Aorta (tissue), 5 donors: ENCODE measurements at regions not wholly inside any gene's neighbourhood (a gene's known extent, or its start where the extent isn't known, plus 50 kb on each side); places are given as distances from the start of the nearest gene placed in this dataset.
A peak's percentile ranks its signal among the peaks of the same experiment; 100 is the strongest.

ENCODE experiments used
- ATAC-seq: fragments of 200-7000 bp; cut with Tn5 transposase; one replicate; pipeline ENCODE4 v1.9.1; 2022; ENCODE audit warnings: moderate library complexity; ENCODE audit not compliant: low FRiP score
- DNase-seq, 2 donors: peaks; one replicate each; pipeline ENCODE4 v3.0.0-alpha.2; 2020
- H3K27ac ChIP-seq, 2 donors: one replicate each; pipeline ENCODE4 v1.5.1; 2013; ENCODE audit warnings: low read length in 2 of 2, mild to moderate bottlenecking in 2 of 2, moderate library complexity in 2 of 2, control low read depth in 1 of 2, inconsistent platforms in 1 of 2, low read depth in 1 of 2
- H3K27me3 ChIP-seq, 2 donors: one replicate each; pipeline ENCODE4 v1.6.1; 2013; ENCODE audit warnings: control low read depth in 1 of 2, low read length in 1 of 2, mild to moderate bottlenecking in 1 of 2, moderate library complexity in 1 of 2; ENCODE audit not compliant: insufficient read depth in 2 of 2, control insufficient read depth in 1 of 2
- H3K36me3 ChIP-seq, 2 donors: one replicate each; pipeline ENCODE4 v1.6.1; 2013; ENCODE audit warnings: control low read depth in 1 of 2, low read length in 1 of 2, mild to moderate bottlenecking in 1 of 2; ENCODE audit not compliant: insufficient read depth in 2 of 2, control insufficient read depth in 1 of 2
- H3K4me1 ChIP-seq, 2 donors: one replicate each; pipeline ENCODE4 v1.6.1; 2013; ENCODE audit warnings: low read length in 2 of 2, control low read depth in 1 of 2, mild to moderate bottlenecking in 1 of 2, moderate library complexity in 1 of 2; ENCODE audit not compliant: insufficient read depth in 2 of 2, control insufficient read depth in 1 of 2
- H3K4me3 ChIP-seq, 2 donors: one replicate each; pipeline ENCODE4 v1.5.1; 2013; ENCODE audit warnings: low read length in 2 of 2, control low read depth in 1 of 2, mild to moderate bottlenecking in 1 of 2
- H3K9me3 ChIP-seq: one replicate; pipeline ENCODE4 v1.6.1; 2013; ENCODE audit warnings: mild to moderate bottlenecking, low read length; ENCODE audit not compliant: control insufficient read depth
- WGBS, 2 donors: extraction: QIAGEN DNeasy Blood & Tissue Kit; methylation state at CpG; one replicate each; pipeline ENCODE4 v1.1.7; 2013; 5-methylcytosine and 5-hydroxymethylcytosine counted together
- intact Hi-C, 2 donors: fragments of 100-400 bp; cut with DNase I; formaldehyde crosslinking; loops; one replicate each; pipeline versions ENCODE4 v1.14.2 to v1.15.0; 2022
- donor health status: healthy with polysubstance abuse.
- donor health status: Bipolar disorder and iron deficiency.
- donor health status: DM: no; HTN: no; CAD: no.
- donor health status: DM: no; HTN: no; CAD: no.
- donor health status: DM: yes; HTN: yes; CAD: no.

DNA sequence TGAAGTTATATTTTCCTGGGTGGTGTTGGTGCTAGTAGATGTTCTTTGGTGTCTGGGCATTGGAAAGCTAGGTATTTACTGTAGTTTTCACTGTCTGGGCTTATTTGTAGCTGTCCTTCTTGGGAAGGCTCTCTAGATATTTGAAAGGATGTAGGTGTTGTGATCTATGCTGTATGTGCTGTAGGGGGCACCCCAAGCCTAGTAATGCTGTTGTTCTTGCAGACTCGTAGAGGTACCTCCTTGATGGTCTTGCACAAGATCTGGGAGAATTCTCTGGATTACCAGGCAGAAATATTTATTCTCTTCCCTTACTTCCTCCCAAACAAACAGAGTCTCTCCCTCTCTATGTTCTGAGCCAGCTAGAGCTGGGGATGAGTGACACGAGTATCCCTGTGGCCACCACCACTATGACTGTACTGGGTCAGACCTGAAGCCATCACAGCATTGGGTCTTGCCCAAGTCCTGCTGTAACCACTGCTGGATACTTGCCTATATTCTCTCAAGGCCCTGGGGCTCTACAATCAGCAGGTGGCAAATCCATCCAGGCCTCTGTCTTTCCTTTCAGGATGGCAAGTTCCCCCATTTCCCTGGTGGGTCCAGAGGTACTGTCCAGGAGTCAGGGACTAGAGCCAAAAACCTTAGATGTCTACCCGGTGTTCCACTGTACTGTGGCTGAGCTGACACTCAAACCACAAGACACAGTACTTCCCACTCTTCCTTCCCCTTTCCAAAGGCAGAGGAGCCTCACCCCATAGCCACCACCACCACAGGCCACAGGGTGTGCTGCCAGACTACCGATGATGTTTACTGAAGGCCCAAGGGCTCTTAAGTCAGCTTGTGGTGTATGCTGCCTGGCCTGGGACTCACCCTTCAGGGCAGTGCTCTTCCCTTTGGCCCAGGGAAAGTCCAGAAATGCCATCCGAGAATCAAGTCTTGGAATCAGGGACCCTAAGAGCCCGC, 195.2 kb upstream of the DPPA4 start:
- Histone ChIP-seq H3K9me3 (no peaks in the 10 kb centered on the region), H3K36me3 (no peaks in the 10 kb centered on the region), H3K4me1 (no peaks in the 10 kb centered on the region), H3K27me3 (no peaks in the 10 kb centered on the region), H3K4me3 (no peak overlapping the region), H3K27ac (no peak overlapping the region)
- WGBS, 2 donors = 72 to 73% methylated on average over 6 of the region's 6 CpGs
- intact Hi-C loops = loop anchor here (10.0 kb wide), 1 partner anchor 782 kb away; no protein-coding TSS in a partner anchor
- peak in 1 of 2 donors; percentile 59 for DNase-seq
- ATAC-seq = peak; percentile 44

DNA sequence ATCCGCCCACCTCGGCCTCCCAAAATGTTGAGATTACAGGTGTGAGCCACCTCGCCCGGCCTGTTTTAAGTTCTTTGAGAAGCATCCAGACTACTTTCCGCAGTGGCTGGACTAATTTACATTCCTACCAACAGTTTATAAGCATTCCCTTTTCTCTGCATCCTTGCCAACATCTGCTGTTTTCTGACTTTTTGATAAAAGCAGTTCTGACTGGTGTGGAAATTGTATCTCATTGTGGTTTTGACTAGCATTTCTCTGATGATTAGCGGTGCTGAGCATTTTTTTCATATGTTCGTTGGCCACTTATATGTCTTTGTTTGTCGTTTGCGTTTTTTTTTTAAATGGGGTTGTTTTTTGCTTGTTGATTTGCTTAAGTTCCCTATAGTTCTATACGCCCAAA, 208.4 kb upstream of the DPPA4 start:
- no peak overlapping the region for H3K4me3 ChIP-seq
- ATAC-seq (no peak), DNase-seq (no peak)
- H3K36me3 ChIP-seq = no peaks in the 10 kb centered on the region
- intact Hi-C loops = no loop called here
- 82 to 90% methylated on average over 10 of the region's 10 CpGs for WGBS, 2 donors
- no peak overlapping the region for H3K27ac ChIP-seq
- no peaks in the 10 kb centered on the region for H3K9me3 ChIP-seq
- no peaks in the 10 kb centered on the region for H3K4me1 ChIP-seq
- no peaks in the 10 kb centered on the region for H3K27me3 ChIP-seq

DNA sequence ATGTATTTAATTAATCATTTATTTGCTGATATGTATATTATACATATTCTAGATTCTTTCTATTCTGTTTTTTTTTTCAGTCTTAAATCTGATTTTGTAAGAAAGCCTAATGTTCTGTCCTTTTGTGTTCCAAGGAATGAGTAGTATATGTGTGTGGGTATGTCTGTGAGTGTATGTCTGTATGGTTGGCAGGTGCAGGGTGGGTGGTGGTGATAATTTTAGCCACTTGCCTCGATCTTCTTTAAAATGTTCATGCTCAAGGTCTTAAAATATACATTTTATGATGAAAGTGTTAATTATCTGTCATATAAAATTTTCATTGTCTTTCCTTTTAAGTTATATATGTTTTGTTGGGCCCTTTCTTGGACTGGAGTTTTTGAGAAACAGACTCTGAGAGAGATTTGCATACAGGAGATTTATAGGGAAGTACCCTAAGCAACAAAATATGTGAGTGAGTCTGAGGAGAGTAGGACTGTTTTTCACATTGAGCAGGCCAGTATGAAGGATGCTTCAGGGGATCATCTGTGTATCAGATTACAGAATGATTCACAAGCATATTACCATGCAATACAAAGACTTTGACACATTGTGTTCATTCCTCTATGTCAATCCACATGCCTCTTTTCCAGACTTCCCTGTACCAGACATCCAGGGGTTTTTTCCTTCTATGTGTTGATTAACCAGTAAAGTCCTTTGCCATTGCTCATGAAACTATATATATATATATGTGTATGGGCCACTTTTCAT, 211.0 kb upstream of the DPPA4 start:
- Histone ChIP-seq H3K4me3 (no peak overlapping the region), H3K27me3 (no peaks in the 10 kb centered on the region), H3K27ac (no peak overlapping the region), H3K4me1 (peaks cover 0 to 3% of the 10 kb centered on the region in 2 donors), H3K9me3 (no peaks in the 10 kb centered on the region), H3K36me3 (no peaks in the 10 kb centered on the region)
- DNase-seq (no peak), ATAC-seq (no peak)
- WGBS, 2 donors = 59 to 75% methylated on average over 1 of the region's 1 CpG
- intact Hi-C loops = no loop called here

DNA sequence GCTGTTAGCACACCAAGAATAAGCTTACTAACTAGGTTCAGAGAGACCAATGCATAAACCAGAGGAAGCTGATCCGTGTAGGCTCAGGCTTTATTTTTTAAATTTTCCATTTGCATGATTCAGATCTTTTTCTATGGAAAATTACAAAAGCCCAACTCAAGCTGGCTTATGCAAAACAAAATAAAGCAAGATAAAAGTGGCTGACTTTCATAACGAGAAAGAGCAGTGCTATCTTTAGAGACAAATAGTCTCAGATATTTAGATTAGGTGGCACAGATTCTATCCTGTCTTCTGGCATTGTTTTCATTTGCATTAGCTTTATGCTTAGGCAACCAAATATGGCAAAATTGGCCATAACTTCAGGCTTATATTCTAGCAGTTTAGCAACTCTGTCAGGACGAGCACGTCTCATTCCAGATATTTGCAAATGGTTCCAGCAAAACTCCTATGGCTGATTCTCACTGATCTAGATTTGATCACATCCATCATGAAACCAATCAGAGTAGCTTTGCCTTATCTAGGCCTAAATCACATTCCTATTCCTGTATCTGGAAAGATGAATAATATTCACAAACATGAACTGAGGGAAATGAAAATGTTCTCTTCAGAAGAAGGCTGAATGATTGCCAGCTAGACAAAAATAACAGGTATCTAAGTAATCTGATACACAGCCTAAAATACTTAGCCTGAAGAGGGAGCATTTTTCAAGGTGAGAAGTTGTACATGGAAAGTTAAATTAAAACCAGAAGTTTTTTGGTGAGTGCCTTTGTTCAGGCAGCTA, 216.4 kb upstream of the DPPA4 start:
- 7 to 9% methylated on average over 4 of the region's 4 CpGs for WGBS, 2 donors
- H3K27me3 ChIP-seq = no peaks in the 10 kb centered on the region
- H3K4me1 ChIP-seq = peaks cover 0 to 7% of the 10 kb centered on the region in 2 donors
- no peaks in the 10 kb centered on the region for H3K36me3 ChIP-seq
- DNase-seq = no peak
- peak overlapping the region; percentile 57 to 80 for H3K27ac ChIP-seq
- no peak overlapping the region for H3K4me3 ChIP-seq
- intact Hi-C loops = loop anchor here in 1 of 2 donors (10.0 kb wide), 1 partner anchor 131 kb away; no protein-coding TSS in a partner anchor
- no peaks in the 10 kb centered on the region for H3K9me3 ChIP-seq
- no peak for ATAC-seq

DNA sequence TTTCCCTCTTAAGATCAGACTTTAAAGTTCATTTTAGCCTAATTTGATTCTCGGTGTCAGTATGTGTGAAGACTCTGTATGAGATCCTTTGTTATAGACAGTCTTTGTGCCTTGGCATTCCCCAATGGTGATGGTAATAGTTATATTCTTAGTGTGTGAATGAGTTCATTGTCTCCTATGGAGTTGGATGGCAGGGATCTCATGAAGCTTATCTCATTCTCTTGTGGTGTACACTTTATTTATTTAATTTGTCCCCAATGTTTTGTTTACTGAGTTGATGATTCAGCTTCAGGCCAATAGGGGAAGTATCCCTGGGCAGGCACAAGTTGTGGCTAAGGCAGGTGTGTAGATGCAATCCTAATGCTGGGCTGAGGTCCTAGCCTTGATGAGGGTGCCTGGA, 222.0 kb upstream of the DPPA4 start:
- no peaks in the 10 kb centered on the region for H3K36me3 ChIP-seq
- ATAC-seq (no peak), DNase-seq (no peak)
- no peak overlapping the region for H3K27ac ChIP-seq
- no peak overlapping the region for H3K4me3 ChIP-seq
- intact Hi-C loops = loop anchor here in 1 of 2 donors (10.0 kb wide), 1 partner anchor 125 kb away; no protein-coding TSS in a partner anchor
- no peaks in the 10 kb centered on the region for H3K27me3 ChIP-seq
- H3K4me1 ChIP-seq = no peaks in the 10 kb centered on the region
- WGBS, 2 donors = 89 to 91% methylated on average over 1 of the region's 1 CpG
- H3K9me3 ChIP-seq = no peaks in the 10 kb centered on the region

DNA sequence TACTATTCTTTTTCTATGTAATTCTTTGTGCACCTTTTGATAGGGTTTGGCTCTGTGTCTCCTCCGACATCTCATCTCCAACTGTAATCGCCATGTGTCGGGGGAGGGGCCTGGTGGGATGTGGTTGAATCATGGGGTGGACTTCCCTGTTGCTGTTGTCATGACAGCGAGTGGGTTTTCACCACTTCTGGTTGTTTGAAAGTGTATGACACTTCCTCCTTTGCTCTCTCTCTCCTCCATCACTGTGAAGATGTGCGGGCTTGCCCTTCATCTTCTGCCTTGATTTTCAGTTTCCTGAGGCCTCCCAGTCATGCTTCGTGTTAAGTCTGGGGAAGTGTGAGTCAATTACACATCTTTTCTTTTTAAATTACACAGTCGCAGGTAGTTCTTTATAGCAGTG, 225.8 kb upstream of the DPPA4 start:
- no peak for ATAC-seq
- H3K27me3 ChIP-seq = no peaks in the 10 kb centered on the region

DNA sequence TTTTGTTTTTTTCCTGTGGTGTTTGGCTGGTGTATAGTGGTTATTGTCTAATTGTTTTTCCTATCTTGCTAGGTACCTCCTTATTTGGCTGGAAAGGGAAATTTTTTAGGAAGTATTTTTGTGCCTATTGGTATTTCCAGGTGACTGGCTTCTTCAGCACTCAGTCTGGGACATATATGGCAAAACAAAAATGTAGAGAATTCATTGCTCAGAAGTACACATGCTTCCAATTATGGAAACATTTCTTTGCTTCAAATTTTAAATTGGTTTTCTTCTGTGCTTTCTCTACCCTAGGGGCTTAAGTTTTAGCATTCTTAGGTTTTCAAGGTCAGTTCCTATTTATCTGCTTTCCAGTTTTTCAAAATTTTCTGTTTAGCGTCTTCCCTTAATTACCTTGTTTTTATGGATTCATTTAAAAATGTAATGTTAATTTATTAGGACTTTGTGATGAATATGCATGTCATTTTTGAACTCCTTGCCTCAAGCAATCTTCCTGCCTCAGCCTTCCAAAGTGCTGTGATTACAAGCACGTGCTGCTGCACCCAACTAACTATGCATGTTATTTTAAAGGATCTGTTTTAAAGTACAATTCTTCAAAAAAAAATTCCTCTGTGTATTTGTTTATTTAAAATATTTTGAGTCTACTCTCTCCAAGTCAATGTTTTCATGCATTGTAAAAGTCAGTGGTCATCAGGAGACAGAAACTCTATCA, 231.9 kb upstream of the DPPA4 start:
- no peak overlapping the region for H3K27ac ChIP-seq
- WGBS, 2 donors = 29 to 39% methylated on average over 2 of the region's 2 CpGs
- DNase-seq = no peak
- no peaks in the 10 kb centered on the region for H3K9me3 ChIP-seq
- no peaks in the 10 kb centered on the region for H3K4me1 ChIP-seq
- H3K27me3 ChIP-seq = no peaks in the 10 kb centered on the region
- no peak overlapping the region for H3K4me3 ChIP-seq
- no peak for ATAC-seq
- H3K36me3 ChIP-seq = no peaks in the 10 kb centered on the region
- intact Hi-C loops = no loop called here

More for the DNA sequence above, 225.8 kb upstream of the DPPA4 start:
- no peak for DNase-seq
- Histone ChIP-seq H3K4me1 (no peaks in the 10 kb centered on the region), H3K4me3 (no peak overlapping the region), H3K9me3 (no peaks in the 10 kb centered on the region), H3K27ac (no peak overlapping the region), H3K36me3 (no peaks in the 10 kb centered on the region)
- WGBS, 2 donors = 81% methylated on average over 7 of the region's 7 CpGs
- intact Hi-C loops = no loop called here

DNA sequence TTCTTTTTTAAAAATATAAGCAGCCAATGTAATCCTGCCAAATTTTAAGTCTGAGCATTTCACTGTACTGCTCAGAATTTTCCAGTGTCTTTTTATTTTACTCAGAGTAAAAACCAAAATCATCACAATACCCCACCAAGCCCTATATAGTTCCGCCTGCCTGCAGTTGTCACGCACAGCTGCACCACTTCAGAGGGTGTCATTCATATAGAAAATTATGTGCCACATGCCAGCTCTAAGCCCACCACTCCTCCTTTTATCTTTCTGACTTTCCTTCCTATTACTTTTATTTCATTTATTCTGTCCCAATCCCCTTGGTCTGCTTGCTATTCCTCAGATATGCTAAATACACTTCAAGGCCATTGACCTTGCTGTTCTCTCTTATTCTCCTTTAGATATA, 233.1 kb upstream of the DPPA4 start:
- no peaks in the 10 kb centered on the region for H3K9me3 ChIP-seq
- no peak overlapping the region for H3K27ac ChIP-seq
- no peaks in the 10 kb centered on the region for H3K27me3 ChIP-seq
- WGBS, 2 donors = 87 to 91% methylated on average over 2 of the region's 2 CpGs
- H3K4me1 ChIP-seq = no peaks in the 10 kb centered on the region
- no peak overlapping the region for H3K4me3 ChIP-seq
- intact Hi-C loops = no loop called here
- ATAC-seq (no peak), DNase-seq (no peak)
- no peaks in the 10 kb centered on the region for H3K36me3 ChIP-seq
